Activated T-helper 9 cell treated with anti-CD3 and anti-CD28 coated beads, Interleukin-2, amount 50 U/mL, for 16 hours (primary cell): ENCODE measurements at regions not wholly inside any gene's neighbourhood (a gene's known extent, or its start where the extent isn't known, plus 50 kb on each side); places are given as distances from the start of the nearest gene placed in this dataset.

Experiments
- DNase-seq: peaks from one replicate; pipeline ENCODE4 v3.0.0-alpha.2; 2020; ENCODE audit warnings: low read depth

DNA sequence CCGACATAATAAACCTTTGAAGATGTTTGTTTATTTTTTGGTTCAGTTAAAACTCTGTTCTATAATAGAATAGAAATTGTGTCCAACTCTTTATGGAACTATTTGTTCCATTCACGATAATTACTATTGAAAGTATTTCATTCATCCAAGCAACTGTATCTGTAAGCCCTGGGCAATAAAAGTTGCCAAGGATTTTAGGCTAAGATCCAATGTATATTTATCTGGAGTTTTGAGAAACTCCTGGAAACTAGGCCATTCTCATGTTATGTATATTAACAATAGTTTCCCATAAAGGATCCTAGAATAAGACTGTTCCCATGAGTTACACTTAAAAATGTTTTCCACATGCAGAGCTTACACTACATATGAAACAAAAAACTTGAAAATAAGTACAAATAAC, 261.6 kb downstream of the SLITRK6 start:
- no peak for DNase-seq

DNA sequence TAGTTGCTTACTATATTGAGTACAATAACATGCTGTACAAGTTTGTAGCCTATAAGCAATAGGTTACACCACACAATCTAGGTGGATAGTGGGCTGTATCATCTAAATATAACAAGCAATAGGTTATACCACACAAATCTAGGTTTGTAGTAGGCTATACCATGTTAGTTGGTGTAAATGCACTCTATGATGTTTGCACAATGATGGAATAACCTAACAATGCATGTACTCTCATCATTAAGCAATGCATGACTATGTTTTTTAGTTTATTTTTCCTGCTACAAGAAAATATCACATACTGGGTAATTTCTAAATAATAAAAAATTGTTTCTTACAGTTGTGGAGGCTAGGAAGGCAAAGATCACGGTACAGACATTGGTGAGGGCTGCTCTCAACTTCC, 262.5 kb downstream of the SLITRK6 start:
- DNase-seq: no peak

DNA sequence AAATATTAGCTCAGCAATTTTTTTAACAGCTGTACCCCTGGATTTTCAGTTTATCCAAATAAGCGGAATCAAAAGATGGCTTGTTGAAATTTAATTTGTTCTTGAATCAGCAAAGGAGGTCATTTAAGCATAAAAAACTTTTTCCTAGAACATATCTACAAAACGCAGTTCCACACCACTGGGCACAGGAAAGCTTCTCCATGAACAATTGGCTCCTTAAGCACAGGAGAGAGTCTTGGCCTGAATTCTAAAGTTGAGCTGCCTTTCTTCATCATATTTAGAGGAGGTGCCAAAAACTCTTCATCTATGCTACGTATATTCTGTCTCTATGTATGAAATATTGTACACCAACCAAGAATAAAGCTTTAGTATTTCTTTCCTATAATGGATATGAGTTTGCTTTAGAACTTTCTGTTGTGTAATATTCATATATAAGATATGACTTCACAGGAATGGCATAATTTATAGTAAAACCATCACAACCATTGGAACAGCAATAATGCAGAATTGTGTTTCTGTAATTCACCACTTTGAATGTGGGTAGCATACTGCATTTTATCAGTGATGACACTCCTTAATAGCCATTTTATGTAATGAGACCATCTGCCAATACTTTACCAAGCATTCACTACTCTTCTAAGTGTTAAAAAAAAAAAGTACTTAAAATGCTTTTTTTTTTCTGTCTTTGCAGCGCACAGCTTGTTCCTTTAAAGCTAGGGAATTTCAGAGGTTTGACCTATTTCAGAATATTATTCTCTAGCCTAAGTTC, 263.7 kb downstream of the SLITRK6 start:
- no peak for DNase-seq

DNA sequence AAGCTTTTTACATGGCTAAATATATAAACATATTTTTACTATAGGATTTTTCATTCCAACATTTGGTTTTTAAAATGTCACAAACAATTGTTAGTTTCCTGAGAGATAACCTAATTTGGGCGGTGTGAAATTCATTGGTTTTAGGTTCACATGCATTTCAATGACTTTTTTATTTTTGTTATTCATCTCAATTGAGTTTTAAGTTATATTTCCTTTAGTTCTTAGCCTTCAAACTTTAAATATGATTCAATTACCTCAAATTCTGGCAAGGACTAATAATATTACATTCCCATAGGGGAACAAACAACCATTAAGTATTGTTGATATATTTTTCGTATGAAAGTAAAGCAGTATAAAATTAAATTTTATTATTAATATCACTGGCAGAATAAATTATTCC, 265.3 kb downstream of the SLITRK6 start:
- no peak for DNase-seq

DNA sequence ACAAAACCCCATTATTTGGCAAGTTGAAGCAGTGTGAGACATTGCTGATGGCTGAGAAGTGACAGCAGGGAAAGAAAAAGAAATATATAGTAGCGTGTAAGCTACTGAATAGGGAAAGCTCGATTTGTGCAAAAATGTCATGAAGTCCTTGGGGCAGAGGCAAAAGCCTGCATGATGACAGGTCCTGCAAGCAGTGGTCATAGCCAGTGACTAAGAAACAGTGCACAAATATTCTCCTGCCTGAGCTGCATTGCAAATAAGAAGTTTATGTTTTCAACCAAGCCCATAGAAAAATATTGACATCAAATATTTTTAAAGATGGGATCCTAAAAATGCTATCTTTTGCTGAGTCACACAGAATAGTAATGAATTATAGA, 270.0 kb downstream of the SLITRK6 start:
- DNase-seq: no peak

DNA sequence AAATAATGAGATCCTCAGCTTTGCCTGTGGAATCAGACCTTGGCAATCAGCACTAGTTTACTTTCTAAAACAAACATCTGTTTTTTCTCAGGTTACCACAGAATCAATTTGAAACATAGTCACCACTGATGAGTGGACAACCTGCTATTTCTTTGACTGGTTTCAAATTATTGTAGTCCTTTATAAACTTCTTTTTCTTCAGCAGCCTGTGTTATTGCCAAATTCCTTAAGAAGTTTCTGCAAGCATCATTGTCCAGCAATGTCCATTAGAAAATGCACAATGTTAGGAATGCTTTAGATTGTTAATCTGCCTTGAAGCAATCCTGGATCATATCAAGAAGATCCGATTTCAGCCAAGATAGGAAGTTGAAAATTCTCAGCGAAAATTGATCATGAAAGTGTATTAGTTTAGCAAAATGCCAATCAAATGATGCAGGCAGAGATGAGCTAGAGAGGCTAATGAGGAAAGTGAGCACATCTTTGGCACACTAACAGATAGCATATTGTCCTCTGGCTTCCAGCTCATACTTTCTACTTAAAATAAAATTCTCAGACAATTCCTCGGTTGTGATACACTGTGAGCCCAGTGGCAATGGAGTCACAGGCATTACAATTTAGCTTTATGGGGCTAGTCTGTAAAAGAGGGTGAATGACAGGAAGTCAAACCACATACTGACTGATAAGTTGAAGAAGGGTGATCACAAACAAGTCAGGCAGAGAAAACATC, 270.6 kb downstream of the SLITRK6 start:
- DNase-seq: no peak

DNA sequence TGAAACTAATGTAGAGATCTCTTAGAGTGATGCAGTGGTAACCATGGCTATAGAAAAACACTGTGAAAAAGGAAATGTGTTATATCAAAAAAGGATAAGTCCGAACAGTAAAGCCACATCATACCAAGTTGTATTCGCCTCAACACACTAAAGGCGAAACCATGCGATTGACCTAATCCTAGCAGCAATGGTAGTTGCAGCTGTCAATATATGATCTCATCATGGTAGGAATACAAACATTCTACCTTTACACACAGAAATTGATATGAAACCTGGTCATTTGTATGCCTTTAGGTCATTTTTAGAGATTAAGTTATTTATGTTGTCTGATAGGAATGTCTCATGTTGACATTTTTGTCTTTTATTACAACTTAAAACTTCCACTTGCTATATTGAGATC, 271.9 kb downstream of the SLITRK6 start:
- no peak for DNase-seq

DNA sequence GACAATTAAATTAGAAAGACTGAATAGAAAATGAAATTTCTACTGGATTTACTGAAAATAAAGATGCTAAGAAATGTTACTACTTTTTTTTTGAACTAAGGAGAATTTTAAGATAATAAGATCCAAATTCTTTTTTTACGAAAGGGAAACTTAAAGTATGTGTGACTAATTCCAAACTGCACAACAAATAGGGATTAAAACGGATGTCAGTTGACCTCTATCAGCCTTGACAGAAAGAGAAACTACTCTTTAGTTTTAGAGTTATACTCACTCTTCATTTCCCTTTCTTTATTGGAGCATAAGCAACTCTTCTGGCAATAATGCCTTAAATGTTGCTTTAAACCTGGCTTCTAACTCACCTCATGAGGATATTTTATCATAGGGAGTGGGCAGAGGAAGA, 273.8 kb downstream of the SLITRK6 start:
- no peak for DNase-seq

DNA sequence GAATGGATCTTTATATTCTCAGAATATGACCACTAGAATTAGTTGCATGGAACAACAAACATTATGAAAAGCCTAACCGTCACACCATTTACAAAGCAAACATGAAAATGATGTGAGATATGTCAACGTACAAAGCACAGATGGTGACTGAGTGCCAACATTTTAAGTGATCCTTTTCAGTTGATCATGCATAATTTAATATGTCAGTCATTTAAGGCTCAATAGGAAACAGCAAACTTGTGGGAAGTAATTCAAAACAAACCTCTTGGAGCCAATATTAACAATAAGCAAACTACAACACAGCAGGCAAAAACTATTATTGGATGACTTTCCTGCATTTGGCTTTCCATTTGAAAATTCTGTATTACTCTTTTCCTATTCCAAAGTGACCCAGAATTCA, 277.6 kb downstream of the SLITRK6 start:
- no peak for DNase-seq

DNA sequence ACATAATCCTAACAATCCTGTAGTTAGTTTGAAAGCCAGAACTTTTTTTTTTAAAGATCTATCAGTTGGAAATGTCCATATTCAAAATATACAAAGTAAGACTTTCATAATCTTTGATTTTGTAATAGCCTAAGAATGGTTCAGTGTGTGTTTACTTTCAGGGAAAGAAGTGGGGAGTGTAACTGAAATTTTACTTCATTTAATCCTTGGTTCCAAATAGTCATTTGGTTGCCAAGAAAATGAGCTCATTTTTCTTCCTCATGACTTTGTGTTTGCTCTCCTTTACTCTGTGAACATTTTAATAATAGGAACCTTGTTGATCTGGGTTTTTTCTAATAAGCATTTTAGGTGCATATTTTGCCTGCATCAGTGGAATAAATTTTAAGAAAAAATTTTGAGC, 278.8 kb downstream of the SLITRK6 start:
- DNase-seq: no peak

DNA sequence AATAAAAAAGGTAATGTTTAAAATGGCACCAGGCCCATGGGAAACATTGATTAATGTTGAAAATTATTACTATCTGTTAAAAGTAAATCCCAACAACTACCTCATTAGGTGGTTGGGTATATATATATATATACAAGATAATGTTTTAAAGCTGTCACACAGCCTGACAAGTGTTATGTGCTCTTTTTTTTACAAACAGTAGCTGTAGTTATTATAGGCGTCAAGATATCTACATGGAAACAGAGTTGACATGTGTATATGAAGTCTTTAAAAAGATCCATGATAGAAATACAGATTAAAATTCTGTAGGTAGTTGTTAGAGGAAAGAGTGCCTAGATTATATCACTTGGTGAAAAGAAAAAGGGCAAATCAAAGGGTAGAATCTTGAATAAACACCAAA, 279.9 kb downstream of the SLITRK6 start:
- no peak for DNase-seq

DNA sequence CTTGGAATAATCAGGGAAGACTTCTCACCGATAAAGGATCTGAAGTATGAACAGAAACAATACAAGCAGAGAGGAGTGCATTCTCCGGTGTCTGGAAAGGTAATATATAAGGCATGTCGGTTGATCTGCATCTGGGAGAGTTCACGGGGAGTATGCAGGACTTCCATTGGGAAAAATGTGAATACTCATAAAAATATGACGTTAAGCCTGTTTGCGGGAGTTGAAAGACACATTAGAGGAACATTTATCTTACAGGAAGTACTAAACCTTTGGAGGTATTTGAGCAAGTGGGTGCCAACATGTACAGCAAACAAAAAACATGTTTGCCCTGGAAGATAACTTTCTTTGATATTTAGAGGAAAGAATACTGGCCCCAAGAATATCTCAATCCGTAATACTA, 286.8 kb downstream of the SLITRK6 start:
- no peak for DNase-seq

DNA sequence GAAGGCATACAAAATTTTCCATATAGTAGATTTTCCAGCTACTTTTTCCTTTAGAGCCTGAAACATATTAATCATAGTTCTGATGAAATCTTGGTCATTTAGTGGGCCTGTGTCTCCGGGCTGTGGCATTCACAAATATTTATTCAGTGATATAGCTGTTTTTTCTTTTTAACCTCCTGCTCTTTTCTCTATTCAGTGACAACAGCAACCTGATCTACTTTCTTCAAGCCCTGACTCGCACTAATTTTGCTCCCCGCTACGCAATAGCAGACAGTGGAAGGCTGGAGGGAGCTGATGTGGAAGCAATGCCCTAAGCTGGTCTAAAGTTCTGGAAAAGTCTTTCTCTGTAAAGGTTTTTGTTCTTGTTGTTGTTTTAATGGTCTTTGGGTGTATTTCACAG, 289.7 kb downstream of the SLITRK6 start:
- DNase-seq: no peak

DNA sequence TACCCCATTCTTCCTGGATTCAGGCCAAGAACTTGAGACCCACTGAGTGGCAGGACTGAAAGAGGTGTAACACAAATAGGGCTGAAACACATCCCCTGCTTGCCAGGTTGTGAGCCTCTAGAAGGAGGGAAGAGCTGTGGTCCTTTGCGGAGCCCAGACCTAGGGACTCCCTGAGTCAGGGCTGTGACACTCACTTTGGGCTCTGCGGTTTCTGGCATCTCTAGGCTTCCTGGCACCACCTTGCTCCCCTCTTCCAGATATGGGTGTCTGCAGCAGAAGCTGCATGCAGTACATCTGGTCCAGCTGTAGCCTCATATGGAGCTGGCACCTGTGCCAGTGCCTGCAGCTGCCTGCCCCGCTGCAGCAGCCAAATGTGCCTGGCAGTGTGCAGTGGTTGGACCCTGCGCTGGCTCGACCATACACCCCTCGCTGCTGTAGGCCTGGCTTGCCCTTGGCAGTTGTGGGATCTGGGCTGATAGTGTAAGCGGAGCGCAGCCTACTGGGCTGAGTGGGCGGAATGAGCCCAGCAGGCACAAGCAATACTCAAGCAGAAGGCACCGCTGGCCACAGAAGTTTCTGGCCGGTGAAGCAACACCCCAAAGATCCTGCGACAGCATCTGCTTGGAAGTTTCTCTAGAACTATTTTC, 290.4 kb downstream of the SLITRK6 start:
- no peak for DNase-seq

DNA sequence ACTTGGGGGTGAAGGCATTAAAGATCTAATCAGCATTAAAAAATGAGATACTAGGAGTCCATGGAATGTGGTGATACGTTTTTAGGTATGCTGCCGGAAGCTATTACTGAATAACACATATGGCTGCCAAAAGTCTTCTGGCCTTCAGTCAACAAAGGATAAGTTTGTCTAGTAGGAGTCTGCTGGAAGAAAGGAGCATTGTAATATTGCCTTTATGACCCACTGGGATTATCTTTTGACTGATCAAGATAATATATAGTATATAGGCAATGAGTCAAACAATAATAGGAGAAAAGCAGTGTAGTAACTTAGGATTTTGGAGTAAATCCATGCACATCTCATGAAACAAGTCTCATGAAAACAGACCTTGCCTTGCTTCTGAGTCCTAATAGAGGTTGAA, 295.4 kb downstream of the SLITRK6 start:
- no peak for DNase-seq

DNA sequence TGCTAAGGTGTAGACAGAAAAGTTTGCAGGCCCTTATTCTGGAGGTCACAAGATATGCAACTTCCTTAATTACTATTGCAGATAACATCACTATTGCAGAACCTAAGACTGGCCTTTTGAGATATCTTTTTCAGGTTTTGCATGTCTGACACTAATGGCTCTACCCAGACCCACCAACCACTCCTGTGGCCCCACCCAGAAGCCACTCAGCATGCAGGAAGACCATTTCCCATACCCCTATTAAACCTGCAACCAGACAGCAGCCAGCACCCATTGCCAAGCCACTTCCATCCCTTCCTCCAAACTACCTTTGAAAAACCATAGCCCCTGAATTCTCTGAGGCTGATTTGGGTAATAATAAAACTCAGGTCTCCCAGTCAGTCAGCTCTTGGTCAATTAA, 297.6 kb downstream of the SLITRK6 start:
- DNase-seq: no peak

DNA sequence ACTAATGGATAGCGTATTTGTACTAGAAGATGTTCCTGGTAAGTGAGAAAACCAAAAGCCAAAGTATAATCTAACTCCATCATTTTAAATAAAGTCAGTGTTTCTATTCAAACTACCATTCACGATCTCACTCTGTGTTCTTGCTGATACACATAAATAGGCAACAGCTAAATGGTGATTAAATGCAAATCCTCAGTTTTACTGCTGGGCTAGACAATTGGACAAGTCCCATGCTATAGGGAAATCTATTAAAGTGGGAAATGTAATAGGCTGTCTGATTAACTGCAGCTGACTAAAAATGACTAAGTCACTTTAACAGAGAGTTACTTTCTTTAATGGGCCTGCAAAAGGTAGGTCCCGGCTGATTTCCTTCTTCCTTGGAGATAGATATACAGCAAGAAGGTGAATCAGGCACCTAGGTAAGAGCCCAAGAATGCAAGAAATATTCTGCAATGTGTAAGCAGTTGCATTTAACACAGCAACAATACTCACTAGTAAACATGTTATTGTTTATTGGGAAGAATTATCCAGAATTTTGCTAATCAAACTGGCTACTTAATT, 298.4 kb downstream of the SLITRK6 start:
- no peak for DNase-seq

DNA sequence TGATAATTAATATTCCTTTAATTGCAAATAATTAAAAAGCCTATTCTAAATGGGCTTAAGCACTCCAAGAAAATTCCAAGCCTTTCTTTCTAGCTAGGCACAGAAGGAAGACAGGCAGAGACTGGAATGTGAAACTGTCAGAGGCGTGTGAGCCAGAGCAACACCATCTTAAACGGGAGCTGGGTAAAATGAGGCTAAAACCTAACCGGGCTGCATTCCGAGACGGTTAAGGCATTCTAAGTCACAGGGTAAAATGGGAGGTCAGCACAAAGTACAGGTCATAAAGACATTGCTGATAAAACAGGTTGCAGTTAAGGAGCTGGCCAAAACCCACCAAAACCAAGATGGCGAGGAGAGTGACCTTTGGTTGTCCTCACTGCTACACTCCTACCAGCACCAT, 300.4 kb downstream of the SLITRK6 start:
- DNase-seq: no peak

DNA sequence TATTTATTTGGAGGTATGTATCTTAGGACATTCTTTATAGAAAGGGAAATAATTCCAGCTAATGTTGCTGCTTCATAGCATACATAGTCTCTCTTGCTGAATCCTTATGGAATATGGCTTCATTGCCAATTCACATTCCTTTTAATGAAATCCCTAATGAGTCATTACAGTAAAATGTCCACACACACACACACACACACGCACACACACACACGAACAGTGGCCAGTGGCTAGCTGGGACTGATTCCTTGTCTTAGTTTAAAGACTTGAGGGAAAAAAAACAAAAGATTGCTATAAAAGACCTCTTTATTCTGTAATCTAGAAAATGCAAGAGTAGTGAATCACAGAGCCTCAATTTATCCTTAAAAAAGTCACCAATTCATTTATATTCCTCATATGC, 301.6 kb downstream of the SLITRK6 start:
- DNase-seq: no peak

DNA sequence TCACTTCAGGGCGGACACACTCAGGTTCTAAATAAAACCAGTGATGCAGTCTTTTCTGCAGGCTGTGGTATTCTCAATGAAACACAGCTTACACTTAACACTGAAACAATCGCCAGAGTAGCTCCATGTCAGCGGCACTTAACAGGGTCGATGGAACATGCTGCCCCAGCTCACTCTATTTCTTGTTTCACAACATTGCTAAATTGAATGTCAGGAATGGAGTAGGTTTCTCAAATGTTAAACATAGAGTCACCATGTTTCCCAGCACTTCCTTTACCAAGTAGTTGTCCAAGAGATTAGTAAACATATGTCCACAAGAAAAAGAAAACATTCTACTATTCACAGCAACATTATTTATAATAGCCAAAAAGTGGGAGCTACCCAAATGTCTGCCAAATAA, 306.9 kb downstream of the SLITRK6 start:
- no peak for DNase-seq

DNA sequence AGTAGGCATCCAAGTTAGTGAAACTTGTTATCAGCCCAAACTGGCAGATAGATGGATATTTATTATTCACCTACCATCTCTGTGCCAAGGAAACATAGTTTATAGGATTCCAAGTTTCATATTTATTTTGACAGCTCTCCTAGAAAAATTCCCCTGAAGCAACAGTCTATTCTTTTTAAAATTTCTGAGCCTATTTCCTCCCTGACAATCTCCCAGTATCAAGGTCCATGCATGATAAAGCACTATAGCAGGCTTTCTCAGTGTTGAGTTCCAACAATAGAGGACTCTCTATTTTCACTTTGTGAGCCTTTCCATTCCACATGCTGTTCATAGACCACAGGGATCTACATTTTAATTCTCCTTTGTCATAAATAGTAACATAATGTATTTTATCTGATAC, 312.6 kb downstream of the SLITRK6 start:
- no peak for DNase-seq

DNA sequence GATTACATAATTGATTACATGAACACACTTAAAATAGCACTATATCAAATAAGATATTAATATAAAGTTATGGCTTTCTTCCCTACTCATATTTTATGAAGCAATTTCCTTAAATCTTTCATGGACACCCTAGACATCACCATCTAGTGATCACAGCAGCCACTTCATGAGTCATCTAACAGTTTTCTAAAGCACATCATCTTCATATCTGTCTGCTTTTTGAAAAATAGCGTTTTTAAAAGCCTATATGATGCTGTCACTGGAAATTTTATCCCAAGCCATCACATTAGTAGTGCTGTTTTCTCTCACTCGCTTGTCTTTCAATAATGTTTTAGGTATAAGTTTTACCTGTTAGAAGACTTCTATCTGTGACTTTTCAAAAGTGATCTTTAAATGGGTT, 326.1 kb downstream of the SLITRK6 start:
- no peak for DNase-seq

DNA sequence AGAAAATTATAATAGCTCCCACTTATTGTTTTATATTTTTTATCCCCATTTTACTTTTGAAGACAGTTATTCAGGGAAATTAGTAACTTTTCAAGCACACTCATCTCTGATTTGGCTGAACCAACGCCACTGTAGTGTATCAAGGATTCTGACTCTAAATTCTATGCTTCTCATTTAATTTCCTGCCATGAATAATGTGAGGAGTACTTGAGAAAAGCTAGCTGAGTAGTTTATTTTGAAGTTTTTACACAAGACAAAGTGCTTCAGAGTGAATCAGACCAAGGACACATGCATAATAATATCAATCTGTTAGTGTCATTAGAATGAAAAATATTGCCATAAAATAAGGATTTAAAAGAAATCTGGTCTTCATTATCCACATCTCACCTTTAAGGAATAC, 329.9 kb downstream of the SLITRK6 start:
- no peak for DNase-seq
